ENCODE measurements at regions not wholly inside any gene's neighbourhood (a gene's known extent, or its start where the extent isn't known, plus 50 kb on each side); places are given as distances from the start of the nearest gene placed in this dataset.

DNA sequence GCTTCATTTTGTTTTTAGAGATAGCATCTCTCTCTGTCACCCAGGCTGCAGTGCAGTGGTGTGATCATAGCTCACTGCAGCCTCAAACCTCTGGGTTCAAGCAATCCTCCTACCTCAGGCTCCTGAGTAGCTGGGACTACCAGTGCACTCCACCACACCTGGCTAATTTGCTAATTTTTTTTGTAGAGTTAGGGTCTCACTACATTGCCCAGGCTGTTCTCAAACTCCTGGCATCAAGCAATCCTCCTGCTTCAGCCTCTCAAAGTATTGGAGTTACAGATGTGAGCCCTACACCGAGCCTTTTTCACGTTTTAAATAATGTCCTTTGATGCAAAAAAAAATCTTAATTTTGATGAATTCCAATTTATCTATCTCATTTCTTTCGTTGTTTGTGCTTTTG is 75.4 kb upstream of the LINC01488 start:
- H3K9me3 ChIP-seq: no peaks in the 10 kb centered on the region
- no peaks in the 10 kb centered on the region for H3K4me1 ChIP-seq
- DNase-seq: no peak
- no peaks in the 10 kb centered on the region for H3K36me3 ChIP-seq
- no peak overlapping the region for H3K27ac ChIP-seq
- intact Hi-C loops (cut with DNase I; ENCODE audit: low total_unique reads): no loop called here
- H3K27me3 ChIP-seq: no peaks in the 10 kb centered on the region
- no peak overlapping the region for H3K4me3 ChIP-seq
- TF ChIP-seq, protein P1, sequence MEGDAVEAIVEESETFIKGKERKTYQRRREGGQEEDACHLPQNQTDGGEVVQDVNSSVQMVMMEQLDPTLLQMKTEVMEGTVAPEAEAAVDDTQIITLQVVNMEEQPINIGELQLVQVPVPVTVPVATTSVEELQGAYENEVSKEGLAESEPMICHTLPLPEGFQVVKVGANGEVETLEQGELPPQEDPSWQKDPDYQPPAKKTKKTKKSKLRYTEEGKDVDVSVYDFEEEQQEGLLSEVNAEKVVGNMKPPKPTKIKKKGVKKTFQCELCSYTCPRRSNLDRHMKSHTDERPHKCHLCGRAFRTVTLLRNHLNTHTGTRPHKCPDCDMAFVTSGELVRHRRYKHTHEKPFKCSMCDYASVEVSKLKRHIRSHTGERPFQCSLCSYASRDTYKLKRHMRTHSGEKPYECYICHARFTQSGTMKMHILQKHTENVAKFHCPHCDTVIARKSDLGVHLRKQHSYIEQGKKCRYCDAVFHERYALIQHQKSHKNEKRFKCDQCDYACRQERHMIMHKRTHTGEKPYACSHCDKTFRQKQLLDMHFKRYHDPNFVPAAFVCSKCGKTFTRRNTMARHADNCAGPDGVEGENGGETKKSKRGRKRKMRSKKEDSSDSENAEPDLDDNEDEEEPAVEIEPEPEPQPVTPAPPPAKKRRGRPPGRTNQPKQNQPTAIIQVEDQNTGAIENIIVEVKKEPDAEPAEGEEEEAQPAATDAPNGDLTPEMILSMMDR (IDR thresholded peaks at IDR 0.05): no peak
- TF ChIP-seq POLR2A (IDR thresholded peaks at IDR 0.05): no peak

DNA sequence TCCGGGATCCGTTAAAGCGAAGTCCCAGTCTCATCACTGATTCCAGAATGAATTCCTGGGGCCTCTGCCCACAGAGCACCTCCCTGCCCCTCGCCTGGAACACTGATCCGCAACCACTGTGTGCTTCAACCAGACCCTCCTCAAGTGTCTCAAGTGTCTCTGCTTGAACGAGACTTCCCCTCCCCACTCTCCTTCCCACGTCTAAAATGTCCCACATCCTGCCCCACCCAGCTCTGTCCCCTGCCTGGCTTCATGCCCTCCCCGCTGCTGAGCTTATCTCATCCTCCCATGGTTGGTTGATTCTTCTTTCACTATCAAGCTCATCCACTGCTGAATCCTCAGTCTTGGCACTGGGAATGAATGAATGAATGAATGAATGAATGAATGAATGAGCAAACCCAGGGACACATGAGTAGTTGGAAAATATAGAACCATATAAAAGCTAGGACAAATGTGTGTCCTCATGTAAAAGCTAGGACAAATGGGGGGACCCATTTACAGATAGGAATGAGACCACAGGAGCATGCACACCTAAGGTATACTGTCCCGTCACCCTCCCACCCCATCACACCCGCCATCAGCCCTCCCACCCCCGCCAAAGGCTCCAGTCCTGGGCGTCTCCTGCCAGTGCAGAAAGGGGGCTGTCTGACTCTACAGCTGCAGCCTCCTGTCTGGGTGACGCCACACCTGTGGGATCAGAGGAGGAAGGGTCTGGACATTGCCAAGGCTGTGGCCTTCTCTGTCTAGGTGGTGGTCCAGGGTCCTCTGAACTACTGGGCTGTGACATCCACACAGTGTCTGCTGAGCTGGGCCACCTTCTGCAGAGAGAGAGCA is 71.4 kb upstream of the LINC01488 start:
- TF ChIP-seq POLR2A (IDR thresholded peaks at IDR 0.05): no peak
- TF ChIP-seq, protein P1 (IDR thresholded peaks at IDR 0.05): no peak
- Histone ChIP-seq H3K4me1 (no peaks in the 10 kb centered on the region), H3K36me3 (no peaks in the 10 kb centered on the region), H3K4me3 (no peak overlapping the region), H3K27me3 (no peaks in the 10 kb centered on the region), H3K27ac (no peak overlapping the region), H3K9me3 (no peaks in the 10 kb centered on the region)
- intact Hi-C loops (cut with DNase I; ENCODE audit: low total_unique reads): no loop called here
- DNase-seq: no peak

DNA sequence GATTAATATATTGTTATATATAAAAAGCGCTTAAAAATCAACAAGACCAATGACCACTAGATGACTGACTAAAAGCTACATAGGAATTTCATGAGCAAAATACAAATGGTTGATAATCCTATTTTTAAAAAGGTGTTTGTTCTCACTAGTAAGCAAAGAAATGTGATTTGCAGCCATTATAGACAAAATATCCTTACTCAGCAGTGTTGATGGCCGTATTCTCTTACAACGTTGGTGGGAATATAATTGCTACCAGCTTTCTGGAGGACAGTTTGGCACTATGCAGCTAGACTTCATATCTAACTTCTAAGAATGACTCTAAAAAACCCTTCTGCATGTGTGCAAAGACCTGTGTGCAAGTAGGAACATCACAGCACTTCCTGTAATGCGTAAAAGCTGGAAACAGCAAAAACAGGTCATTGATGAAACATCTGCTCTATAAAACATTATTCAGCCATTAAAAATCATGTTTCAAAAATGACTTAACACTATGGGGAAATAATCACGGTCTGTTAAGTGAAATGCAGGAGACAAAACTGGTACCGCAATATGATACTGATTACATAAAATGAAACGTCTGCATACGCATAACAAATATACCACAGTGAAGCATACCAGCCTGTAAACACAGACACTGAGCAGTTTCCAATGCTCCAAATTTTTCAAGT is 70.1 kb upstream of the LINC01488 start:
- Histone ChIP-seq H3K36me3 (no peaks in the 10 kb centered on the region), H3K27me3 (no peaks in the 10 kb centered on the region), H3K27ac (no peak overlapping the region), H3K9me3 (no peaks in the 10 kb centered on the region), H3K4me1 (no peaks in the 10 kb centered on the region), H3K4me3 (no peak overlapping the region)
- TF ChIP-seq, protein P1 (IDR thresholded peaks at IDR 0.05): no peak
- no peak for TF ChIP-seq POLR2A (IDR thresholded peaks at IDR 0.05)
- intact Hi-C loops (cut with DNase I; ENCODE audit: low total_unique reads): no loop called here
- no peak for DNase-seq

DNA sequence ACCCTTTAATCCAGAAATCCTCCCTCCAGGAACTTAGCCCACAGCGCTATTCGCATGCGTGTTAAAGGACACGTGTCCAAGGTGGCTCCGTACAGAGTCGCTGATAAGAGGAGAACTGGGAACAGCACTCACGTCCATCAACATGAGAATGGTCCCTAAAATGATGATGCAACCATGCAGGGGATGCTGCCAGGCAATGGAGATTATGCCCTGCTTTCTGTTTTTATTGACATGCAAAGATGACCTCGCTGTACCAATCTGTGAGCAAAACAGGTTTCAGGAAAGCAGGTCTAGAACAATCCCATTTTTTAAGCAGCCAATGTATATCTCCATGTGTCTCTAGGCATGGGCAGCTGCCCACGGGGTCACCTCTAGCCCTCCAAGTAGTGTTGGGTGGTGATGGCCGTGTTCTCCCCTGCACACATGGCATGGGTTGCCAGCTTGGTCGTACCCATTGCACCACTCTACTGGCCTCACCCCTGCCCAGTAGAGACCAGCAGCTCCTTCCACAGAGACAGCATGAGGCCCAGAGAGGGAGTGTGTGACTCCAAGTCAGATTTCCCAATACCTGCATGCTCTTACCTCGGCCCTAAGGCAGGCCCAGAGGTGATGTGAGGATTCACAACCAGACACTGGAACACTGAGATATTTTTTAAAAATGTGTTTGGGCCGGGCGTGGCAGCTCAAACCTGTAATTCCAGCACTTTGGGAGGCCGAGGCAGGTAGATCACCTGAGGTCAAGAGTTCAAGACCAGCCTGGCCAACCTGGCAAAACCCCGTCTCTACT is 68.3 kb upstream of the LINC01488 start:
- no peak for DNase-seq
- H3K27ac ChIP-seq: no peak overlapping the region
- peaks cover 0 to 6% of the 10 kb centered on the region in 2 donors for H3K4me1 ChIP-seq
- no peaks in the 10 kb centered on the region for H3K27me3 ChIP-seq
- H3K4me3 ChIP-seq: no peak overlapping the region
- intact Hi-C loops (cut with DNase I; ENCODE audit: low total_unique reads): no loop called here
- no peaks in the 10 kb centered on the region for H3K9me3 ChIP-seq
- no peaks in the 10 kb centered on the region for H3K36me3 ChIP-seq
- TF ChIP-seq, protein P1 (IDR thresholded peaks at IDR 0.05): no peak
- TF ChIP-seq POLR2A (IDR thresholded peaks at IDR 0.05): no peak

Data from uterus (tissue), 3 donors.